Vagina (tissue), 2 donors: ENCODE measurements at regions not wholly inside any gene's neighbourhood (a gene's known extent, or its start where the extent isn't known, plus 50 kb on each side); places are given as distances from the start of the nearest gene placed in this dataset.

Experiments
- POLR2AphosphoS5 ChIP-seq, 2 donors: sonication (generic); formaldehyde crosslinking; IDR thresholded peaks; one replicate each; pipeline ENCODE4 v1.9.0; 2017; ENCODE audit warnings: antibody characterized with exemption in 2 of 2, mild to moderate bottlenecking in 2 of 2, low read depth in 1 of 2; ENCODE audit not compliant: insufficient read depth in 1 of 2
- TF ChIP-seq, protein P1 (sequence below), 3 experiments: fragments of 450-650 bp in 2 of 3; fragments of 200-600 bp in 1 of 3; sonication (generic) in 1 of 3; IDR thresholded peaks; one replicate each; pipeline ENCODE4 v1.5.1; 2017 to 2019; ENCODE audit warnings: antibody characterized with exemption in 3 of 3, mild to moderate bottlenecking in 2 of 3, moderate library complexity in 2 of 3

DNA sequence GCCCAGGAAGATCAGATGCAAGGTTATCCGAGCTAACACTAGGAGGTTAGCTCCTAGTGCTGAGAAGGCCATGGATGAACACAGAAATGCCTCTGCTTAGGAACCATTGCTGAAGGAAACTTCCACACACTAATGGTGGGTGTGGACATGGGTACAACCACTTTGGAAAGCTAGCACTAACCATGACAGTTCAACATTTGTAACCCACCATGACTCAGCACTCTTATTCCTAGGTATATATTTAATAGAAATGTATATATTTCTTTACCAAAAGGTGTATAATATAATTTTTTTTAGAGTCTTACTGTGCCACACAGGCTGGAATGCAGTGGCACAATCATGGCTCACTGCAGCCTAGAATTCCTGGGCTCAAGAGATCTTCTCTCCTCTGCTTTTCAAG is 85.3 kb upstream of the BTBD3 start:
- no peak for TF ChIP-seq POLR2AphosphoS5 (IDR thresholded peaks at IDR 0.05; ENCODE audit: insufficient read depth in 1 of 2, low read depth in 1 of 2)
- TF ChIP-seq, protein P1, sequence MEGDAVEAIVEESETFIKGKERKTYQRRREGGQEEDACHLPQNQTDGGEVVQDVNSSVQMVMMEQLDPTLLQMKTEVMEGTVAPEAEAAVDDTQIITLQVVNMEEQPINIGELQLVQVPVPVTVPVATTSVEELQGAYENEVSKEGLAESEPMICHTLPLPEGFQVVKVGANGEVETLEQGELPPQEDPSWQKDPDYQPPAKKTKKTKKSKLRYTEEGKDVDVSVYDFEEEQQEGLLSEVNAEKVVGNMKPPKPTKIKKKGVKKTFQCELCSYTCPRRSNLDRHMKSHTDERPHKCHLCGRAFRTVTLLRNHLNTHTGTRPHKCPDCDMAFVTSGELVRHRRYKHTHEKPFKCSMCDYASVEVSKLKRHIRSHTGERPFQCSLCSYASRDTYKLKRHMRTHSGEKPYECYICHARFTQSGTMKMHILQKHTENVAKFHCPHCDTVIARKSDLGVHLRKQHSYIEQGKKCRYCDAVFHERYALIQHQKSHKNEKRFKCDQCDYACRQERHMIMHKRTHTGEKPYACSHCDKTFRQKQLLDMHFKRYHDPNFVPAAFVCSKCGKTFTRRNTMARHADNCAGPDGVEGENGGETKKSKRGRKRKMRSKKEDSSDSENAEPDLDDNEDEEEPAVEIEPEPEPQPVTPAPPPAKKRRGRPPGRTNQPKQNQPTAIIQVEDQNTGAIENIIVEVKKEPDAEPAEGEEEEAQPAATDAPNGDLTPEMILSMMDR (IDR thresholded peaks at IDR 0.05), result no peak
